Subcutaneous abdominal adipose tissue (tissue), 5 donors: ENCODE measurements at regions not wholly inside any gene's neighbourhood (a gene's known extent, or its start where the extent isn't known, plus 50 kb on each side); places are given as distances from the start of the nearest gene placed in this dataset.
"Not testable (repeated sequence)": the region's sequence is repeated elsewhere in the genome, so short reads cannot be mapped to it uniquely, and the experiment has no call there.

Source experiments
- H3K27ac ChIP-seq: one replicate; pipeline ENCODE4 v1.7.0; 2013; ENCODE audit warnings: low read depth, mild to moderate bottlenecking, inconsistent platforms, low read length, moderate library complexity
- H3K27me3 ChIP-seq, 5 donors: one replicate each; pipeline ENCODE4 v1.7.0; 2013; ENCODE audit warnings: low read length in 5 of 5, inconsistent platforms in 1 of 5; ENCODE audit not compliant: control insufficient read depth in 5 of 5, insufficient read depth in 4 of 5
- H3K36me3 ChIP-seq, 5 donors: one replicate each; pipeline ENCODE4 v1.7.0; 2013; ENCODE audit warnings: low read length in 5 of 5; ENCODE audit not compliant: control insufficient read depth in 5 of 5, insufficient read depth in 5 of 5
- H3K4me1 ChIP-seq, 5 donors: one replicate each; pipeline ENCODE4 v1.7.0; 2013; ENCODE audit warnings: low read length in 5 of 5, mild to moderate bottlenecking in 3 of 5, moderate library complexity in 1 of 5; ENCODE audit not compliant: control insufficient read depth in 5 of 5, insufficient read depth in 5 of 5
- H3K4me3 ChIP-seq, 5 donors: one replicate each; pipeline ENCODE4 v1.7.0; 2013; ENCODE audit warnings: low read length in 5 of 5, low read depth in 1 of 5
- H3K9ac ChIP-seq, 5 donors: one replicate each; pipeline ENCODE4 v1.7.0; 2013; ENCODE audit warnings: low read length in 5 of 5, mild to moderate bottlenecking in 4 of 5, moderate library complexity in 3 of 5
- H3K9me3 ChIP-seq, 5 donors: one replicate each; pipeline ENCODE4 v1.7.0; 2013; ENCODE audit warnings: low read length in 5 of 5; ENCODE audit not compliant: control insufficient read depth in 5 of 5
- donor health status: healthy.
- donor health status: healthy.
- donor health status: healthy.
- donor health status: healthy.
- donor health status: healthy.

DNA sequence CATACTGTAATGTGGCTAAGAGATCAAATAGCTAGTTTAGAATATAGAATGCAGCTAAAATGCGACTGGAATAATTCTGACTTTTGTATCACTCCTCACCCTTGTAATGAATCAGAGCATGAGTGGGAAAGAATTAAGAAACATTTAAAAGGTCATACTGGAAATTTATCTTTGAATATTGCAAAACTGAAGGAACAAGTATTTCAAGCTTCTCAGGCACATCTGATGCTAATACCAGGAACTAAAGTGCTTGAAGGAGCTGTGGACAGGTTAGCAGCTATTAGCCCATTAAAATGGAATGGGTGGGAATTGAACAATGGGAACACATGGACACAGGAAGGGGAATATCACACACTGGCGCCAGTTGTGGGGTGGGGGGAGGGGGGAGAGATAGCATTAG is 144.2 kb upstream of the ZNF91 start:
- no peaks in the 10 kb centered on the region for H3K27me3 ChIP-seq
- H3K27ac ChIP-seq: no peak overlapping the region
- H3K4me1 ChIP-seq: no peaks in the 10 kb centered on the region
- no peak overlapping the region for H3K9ac ChIP-seq
- H3K9me3 ChIP-seq: peaks cover 0 to 10% (median 6%) of the 10 kb centered on the region in 5 donors
- H3K36me3 ChIP-seq: no peaks in the 10 kb centered on the region
- H3K4me3 ChIP-seq: no peak overlapping the region

- not testable (repeated sequence) for H3K27ac ChIP-seq, H3K9ac ChIP-seq, H3K27me3 ChIP-seq, H3K4me1 ChIP-seq, H3K4me3 ChIP-seq, H3K36me3 ChIP-seq
- H3K9me3 ChIP-seq: peaks cover 0 to 11% (median 8%) of the 10 kb centered on the region in 5 donors
Measured at GRCh38 chr19:23537136-23537535, 141.9 kb upstream of the ZNF91 start.

- H3K36me3 ChIP-seq, H3K27me3 ChIP-seq, H3K4me1 ChIP-seq, H3K4me3 ChIP-seq, H3K27ac ChIP-seq, H3K9ac ChIP-seq: not testable (repeated sequence)
- H3K9me3 ChIP-seq: peaks cover 0 to 12% (median 9%) of the 10 kb centered on the region in 5 donors
Measured at GRCh38 chr19:23536341-23536740, 141.1 kb upstream of the ZNF91 start.

DNA sequence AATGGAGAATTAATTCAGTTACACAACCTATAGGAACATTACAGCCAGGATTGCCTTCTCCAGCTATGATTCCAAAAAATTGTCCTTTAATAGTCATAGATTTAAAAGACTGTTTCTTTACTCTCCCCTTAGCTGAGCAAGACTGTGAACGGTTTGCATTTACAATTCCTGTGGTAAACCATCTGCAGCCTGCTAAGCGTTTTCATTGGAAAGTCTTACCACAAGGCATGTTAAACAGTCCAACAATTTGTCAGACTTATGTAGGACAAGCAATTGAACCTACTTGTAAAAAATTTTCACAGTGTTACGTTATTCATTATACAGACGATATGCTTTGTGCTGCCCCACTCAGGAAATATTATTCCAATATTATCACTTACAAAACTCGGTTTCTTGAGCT is 140.6 kb upstream of the ZNF91 start:
- not testable (repeated sequence) for H3K9ac ChIP-seq, H3K27ac ChIP-seq, H3K27me3 ChIP-seq, H3K4me1 ChIP-seq, H3K36me3 ChIP-seq, H3K4me3 ChIP-seq
- peaks cover 0 to 12% (median 9%) of the 10 kb centered on the region in 5 donors for H3K9me3 ChIP-seq

DNA sequence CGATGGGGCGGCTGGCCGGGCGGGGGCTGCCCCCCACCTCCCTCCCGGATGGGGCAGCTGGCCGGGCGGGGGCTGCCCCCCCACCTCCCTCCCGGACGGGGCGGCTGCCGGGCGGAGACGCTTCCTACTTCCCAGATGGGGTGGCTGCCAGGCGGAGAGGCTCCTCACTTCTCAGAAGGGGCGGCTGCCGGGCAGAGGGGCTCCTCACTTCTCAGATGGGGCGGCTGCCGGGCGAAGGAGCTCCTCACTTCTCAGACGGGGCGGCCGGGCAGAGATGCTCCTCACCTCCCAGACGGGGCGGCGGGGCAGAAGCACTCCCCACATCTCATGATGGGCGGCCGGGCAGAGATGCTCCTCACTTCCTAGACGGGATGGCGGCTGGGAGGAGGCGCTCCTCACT is 138.2 kb upstream of the ZNF91 start:
- peaks cover 0 to 24% (median 14%) of the 10 kb centered on the region in 5 donors for H3K9me3 ChIP-seq
- H3K4me1 ChIP-seq, H3K4me3 ChIP-seq, H3K27ac ChIP-seq, H3K27me3 ChIP-seq, H3K9ac ChIP-seq, H3K36me3 ChIP-seq: not testable (repeated sequence)

DNA sequence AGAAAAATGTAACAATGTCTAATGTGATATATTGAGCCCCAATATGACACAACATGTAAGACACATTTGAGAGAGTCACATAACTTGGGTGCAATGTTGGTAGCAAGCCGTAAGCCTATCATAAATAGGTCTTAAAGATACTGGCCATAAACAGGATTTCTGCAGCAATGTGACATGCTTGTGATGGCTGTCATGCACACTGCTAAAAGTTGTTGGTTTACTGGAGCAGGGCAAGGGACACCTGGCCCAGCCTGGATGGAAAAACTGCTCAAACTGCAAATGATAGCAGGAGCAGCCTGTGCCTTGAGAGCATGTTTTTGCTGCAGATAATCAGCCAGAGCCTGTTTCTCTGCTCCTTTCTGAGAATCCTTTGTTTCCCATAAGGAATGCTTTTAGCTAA is 136.7 kb upstream of the ZNF91 start:
- no peak overlapping the region for H3K9ac ChIP-seq
- H3K27me3 ChIP-seq: no peaks in the 10 kb centered on the region
- H3K4me3 ChIP-seq: no peak overlapping the region
- H3K36me3 ChIP-seq: no peaks in the 10 kb centered on the region
- peaks cover 0 to 31% (median 21%) of the 10 kb centered on the region in 5 donors for H3K9me3 ChIP-seq
- H3K4me1 ChIP-seq: no peaks in the 10 kb centered on the region
- H3K27ac ChIP-seq: no peak overlapping the region

DNA sequence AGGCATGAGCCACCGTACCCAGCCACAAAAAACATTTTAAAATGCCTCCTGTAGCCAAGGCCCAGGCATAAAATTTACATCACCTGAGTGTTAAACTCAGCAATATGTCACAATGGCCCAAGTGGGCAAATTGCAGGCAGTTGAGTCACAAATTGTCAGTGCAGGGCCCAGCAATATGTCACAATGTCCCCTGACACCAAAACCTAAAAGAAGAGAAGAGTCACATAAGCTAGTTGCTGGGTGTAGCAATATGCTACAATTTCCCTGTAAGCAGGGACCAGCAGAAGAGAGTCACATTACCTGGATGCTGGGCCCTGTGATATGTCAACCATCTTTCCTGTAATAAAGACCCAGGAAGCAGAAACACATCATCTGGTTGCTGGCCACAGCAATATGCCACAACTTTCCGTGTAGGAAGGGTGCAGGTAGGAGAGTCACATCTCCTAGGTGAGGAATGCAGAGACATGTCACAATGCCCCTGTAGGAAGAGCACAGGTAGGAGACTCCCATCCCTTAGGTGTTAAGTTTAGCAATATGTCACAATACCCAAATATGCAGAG is 136.0 kb upstream of the ZNF91 start:
- Histone ChIP-seq H3K4me3 (no peak overlapping the region), H3K4me1 (no peaks in the 10 kb centered on the region), H3K9me3 (peaks cover 0 to 31% (median 21%) of the 10 kb centered on the region in 5 donors), H3K27ac (no peak overlapping the region), H3K9ac (no peak overlapping the region), H3K36me3 (no peaks in the 10 kb centered on the region), H3K27me3 (no peaks in the 10 kb centered on the region)

- peaks cover 0 to 25% (median 12%) of the 10 kb centered on the region in 5 donors for H3K9me3 ChIP-seq
Measured at GRCh38 chr19:23528376-23528775, 133.1 kb upstream of the ZNF91 start.

GRCh38 chr19:23527797-23528196 is 132.5 kb upstream of the ZNF91 start:
- H3K4me3 ChIP-seq: no peak overlapping the region
- no peaks in the 10 kb centered on the region for H3K4me1 ChIP-seq
- peaks cover 0 to 27% (median 12%) of the 10 kb centered on the region in 5 donors for H3K9me3 ChIP-seq
- no peak overlapping the region for H3K27ac ChIP-seq
- no peaks in the 10 kb centered on the region for H3K36me3 ChIP-seq
- H3K27me3 ChIP-seq: no peaks in the 10 kb centered on the region
- H3K9ac ChIP-seq: no peak overlapping the region

More at GRCh38 chr19:23528376-23528775, 133.1 kb upstream of the ZNF91 start:
- Histone ChIP-seq H3K27me3 (no peaks in the 10 kb centered on the region), H3K36me3 (no peaks in the 10 kb centered on the region), H3K9ac (no peak overlapping the region), H3K4me3 (no peak overlapping the region), H3K27ac (no peak overlapping the region), H3K4me1 (no peaks in the 10 kb centered on the region)

- no peak overlapping the region for H3K9ac ChIP-seq
- no peaks in the 10 kb centered on the region for H3K27me3 ChIP-seq
- peaks cover 0 to 25% (median 12%) of the 10 kb centered on the region in 5 donors for H3K9me3 ChIP-seq
- no peaks in the 10 kb centered on the region for H3K4me1 ChIP-seq
- no peaks in the 10 kb centered on the region for H3K36me3 ChIP-seq
- H3K4me3 ChIP-seq: no peak overlapping the region
- H3K27ac ChIP-seq: no peak overlapping the region
Measured at GRCh38 chr19:23526302-23526701, 131.0 kb upstream of the ZNF91 start.
